ENCODE measurements at regions not wholly inside any gene's neighbourhood (a gene's known extent, or its start where the extent isn't known, plus 50 kb on each side); places are given as distances from the start of the nearest gene placed in this dataset.

GRCh38 chr13:65090186-65090585 is 2139.9 kb downstream of the PCDH9 start:
- no peak for TF ChIP-seq CTCF (conservative IDR thresholded peaks at IDR 0.05)
- H3K79me1 ChIP-seq (ENCODE audit: insufficient read depth, low read depth, low read length, poor library complexity, severe bottlenecking), result no peaks in the 10 kb centered on the region
- no peak overlapping the region for H2BK15ac ChIP-seq (ENCODE audit: low read depth, low read length)
- H2AFZ ChIP-seq (ENCODE audit: low read length), result no peak overlapping the region
- no peak overlapping the region for H4K5ac ChIP-seq (ENCODE audit: insufficient read length, low read depth, low read length)
- no peak overlapping the region for H2BK5ac ChIP-seq (ENCODE audit: insufficient read length, low read length)
- no peak overlapping the region for H2BK120ac ChIP-seq (ENCODE audit: low read depth, low read length, poor library complexity, severe bottlenecking)
- no peak overlapping the region for H3K4me2 ChIP-seq (ENCODE audit: insufficient read depth, insufficient read length, low read length)
- H2BK12ac ChIP-seq (ENCODE audit: insufficient read length, low read depth, low read length), result no peak overlapping the region
- H3K27ac ChIP-seq (ENCODE audit: insufficient read length, low read depth, low read length), result no peak overlapping the region
- H3K9me3 Mint-ChIP-seq, result 0 out of 5 replicates have a peak, but pooled peaks cover 0 to 1% of the 10 kb centered on the region in 2 experiments
- no peak overlapping the region for H3K27ac Mint-ChIP-seq
- no peak overlapping the region for H3T11ph ChIP-seq (ENCODE audit: low read length)
- H3K79me2 ChIP-seq (ENCODE audit: insufficient read depth, low read length), result no peaks in the 10 kb centered on the region
- no peak overlapping the region for H3K14ac ChIP-seq (ENCODE audit: insufficient read depth, low read length)
- no peak overlapping the region for H2BK20ac ChIP-seq (ENCODE audit: low read depth, low read length, poor library complexity, severe bottlenecking)
- no peaks in the 10 kb centered on the region for H3K36me3 Mint-ChIP-seq (ENCODE audit: insufficient read depth in 1 of 3, low read depth in 3 of 3)
- no peak for DNase-seq
- no peak overlapping the region for H3K56ac ChIP-seq (ENCODE audit: insufficient read length, low read depth, low read length)
- H3K9ac ChIP-seq (ENCODE audit: extremely low read depth, insufficient read length, low read length), result no peak overlapping the region
- H3K23ac ChIP-seq (ENCODE audit: insufficient read length, low read depth, low read length), result no peak overlapping the region
- H2AK5ac ChIP-seq (ENCODE audit: insufficient read length, low read length), result no peak overlapping the region
- no peaks in the 10 kb centered on the region for H3K4me1 ChIP-seq (ENCODE audit: insufficient read depth, low read length)
- no peak overlapping the region for H3K4me3 Mint-ChIP-seq
- no peaks in the 10 kb centered on the region for H3K27me3 Mint-ChIP-seq (ENCODE audit: low read depth)
- H3K4ac ChIP-seq (ENCODE audit: low read depth, low read length), result no peak overlapping the region
- no peaks in the 10 kb centered on the region for H3K4me1 Mint-ChIP-seq
- H4K8ac ChIP-seq (replicated peaks; ENCODE audit: insufficient read length, low read depth, low read length), result no peak overlapping the region
- H3K9me3 ChIP-seq (ENCODE audit: control insufficient read depth, low read depth, low read length), result no peaks in the 10 kb centered on the region
- H3K18ac ChIP-seq (ENCODE audit: insufficient read length, low read depth, low read length), result no peak overlapping the region
- no peaks in the 10 kb centered on the region for H4K20me1 ChIP-seq (ENCODE audit: control insufficient read depth, insufficient read depth, insufficient read length)
- H3K23me2 ChIP-seq (ENCODE audit: insufficient read length, low read depth, low read length, poor library complexity, severe bottlenecking), result no peaks in the 10 kb centered on the region
- no peak overlapping the region for H4K91ac ChIP-seq (ENCODE audit: insufficient read length, low read depth, low read length)
- no peaks in the 10 kb centered on the region for H3K27me3 ChIP-seq (ENCODE audit: insufficient read depth, low read length)
